Karpas-422 (cell line): ENCODE measurements at regions not wholly inside any gene's neighbourhood (a gene's known extent, or its start where the extent isn't known, plus 50 kb on each side); places are given as distances from the start of the nearest gene placed in this dataset.

ENCODE experiments used
- DNase-seq: peaks from one replicate; pipeline ENCODE4 v3.0.0-alpha.2; 2015
- H2AFZ ChIP-seq: fragments of 200-600 bp; sonication (generic); 2 replicates; pipeline ENCODE4 v1.6.1; 2014; ENCODE audit warnings: antibody characterized with exemption, low read length, mixed read lengths
- H3K27ac ChIP-seq: fragments of 200-600 bp; sonication (generic); 2 replicates; pipeline ENCODE4 v1.5.1; 2014; ENCODE audit warnings: mild to moderate bottlenecking, low read length, moderate library complexity
- H3K27me3 ChIP-seq: fragments of 200-600 bp; sonication (generic); 2 replicates; pipeline ENCODE4 v1.6.1; 2014; ENCODE audit warnings: low read length, mixed read lengths
- H3K36me3 ChIP-seq: fragments of 200-600 bp; sonication (generic); 2 replicates; pipeline ENCODE4 v1.6.1; 2014; ENCODE audit warnings: low read length, mixed read lengths; ENCODE audit not compliant: insufficient read depth
- H3K4me1 ChIP-seq: fragments of 200-600 bp; sonication (generic); 2 replicates; pipeline ENCODE4 v1.6.1; 2014; ENCODE audit warnings: mild to moderate bottlenecking, low read length, mixed read lengths
- H3K4me2 ChIP-seq: fragments of 200-600 bp; sonication (generic); 2 replicates; pipeline ENCODE4 v1.6.1; 2014; ENCODE audit warnings: low read length, low read depth, mild to moderate bottlenecking; ENCODE audit not compliant: poor library complexity, severe bottlenecking
- H3K4me3 ChIP-seq: fragments of 200-600 bp; sonication (generic); 2 replicates; pipeline ENCODE4 v1.5.1; 2014; ENCODE audit warnings: mild to moderate bottlenecking, antibody characterized with exemption, low read length, mixed read lengths
- H3K79me2 ChIP-seq: fragments of 200-600 bp; sonication (generic); 2 replicates; pipeline ENCODE4 v1.6.1; 2014; ENCODE audit warnings: mild to moderate bottlenecking, low read length, mixed read lengths
- H3K9ac ChIP-seq: fragments of 200-600 bp; sonication (generic); 2 replicates; pipeline ENCODE4 v1.6.0; 2014; ENCODE audit warnings: low read length
- H3K9me2 ChIP-seq: fragments of 200-600 bp; sonication (generic), shearing (Covaris generic); replicated peaks from 2 replicates; pipeline ENCODE4 v1.6.0; 2014; ENCODE audit warnings: mild to moderate bottlenecking, low read length, moderate library complexity; ENCODE audit not compliant: insufficient read depth
- H3K9me3 ChIP-seq: fragments of 300-700, 200-600 bp; sonication (generic); 2 replicates; pipeline ENCODE4 v1.6.1; 2014; ENCODE audit warnings: low read length, mixed read lengths
- H4K20me1 ChIP-seq: fragments of 200-600 bp; sonication (generic); 2 replicates; pipeline ENCODE4 v1.6.1; 2014; ENCODE audit warnings: mild to moderate bottlenecking, antibody characterized with exemption, low read length, low read depth; ENCODE audit not compliant: insufficient read depth

DNA sequence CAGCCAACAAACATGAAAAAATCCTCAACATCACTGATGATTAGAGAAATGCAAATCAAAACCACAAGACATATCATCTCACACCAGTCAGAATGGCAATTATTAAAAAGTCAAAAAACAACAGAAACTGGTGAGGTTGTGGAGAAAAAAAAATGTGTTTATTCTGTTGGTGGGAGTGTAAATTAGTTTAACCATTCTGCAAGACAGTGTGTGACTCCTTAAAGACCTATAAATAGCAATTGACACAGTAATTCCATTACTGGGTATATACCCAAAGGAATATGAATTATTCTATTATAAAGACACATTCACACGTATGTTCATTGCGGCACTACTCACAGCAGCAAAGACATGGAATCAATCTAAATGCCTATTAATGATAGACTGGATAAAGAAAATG is 427.3 kb upstream of the CHORDC1 start:
- no peak overlapping the region for H3K27ac ChIP-seq
- no peak overlapping the region for H3K4me3 ChIP-seq
- H3K9me3 ChIP-seq = peaks cover 68% of the 10 kb centered on the region
- H3K9ac ChIP-seq = no peak overlapping the region
- no peaks in the 10 kb centered on the region for H3K27me3 ChIP-seq
- H3K36me3 ChIP-seq = no peaks in the 10 kb centered on the region
- no peak for DNase-seq
- no peaks in the 10 kb centered on the region for H3K79me2 ChIP-seq
- no peaks in the 10 kb centered on the region for H4K20me1 ChIP-seq
- H3K9me2 ChIP-seq = no peaks in the 10 kb centered on the region
- no peak overlapping the region for H3K4me2 ChIP-seq
- H3K4me1 ChIP-seq = no peaks in the 10 kb centered on the region
- no peak overlapping the region for H2AFZ ChIP-seq

DNA sequence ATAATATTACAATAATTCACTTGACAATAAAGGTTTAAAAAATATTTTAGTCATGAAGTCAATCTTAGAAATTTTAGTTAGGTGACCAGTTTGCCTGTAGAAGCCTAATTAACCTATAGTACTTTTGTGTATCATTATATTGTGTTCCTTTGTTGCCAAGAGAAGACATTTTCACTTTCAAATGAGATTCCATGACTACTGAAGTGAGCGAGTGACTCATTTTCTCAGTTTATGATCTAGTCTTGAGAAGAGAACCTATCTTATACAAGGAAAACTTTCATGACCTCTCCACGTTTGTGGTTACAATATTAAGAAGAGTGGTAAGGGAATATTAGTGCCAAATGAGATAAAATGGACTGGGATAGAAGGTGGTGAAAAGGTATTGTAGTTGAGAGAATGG is 423.9 kb upstream of the CHORDC1 start:
- Histone ChIP-seq H3K27ac (no peak overlapping the region), H3K36me3 (no peaks in the 10 kb centered on the region), H3K9ac (no peak overlapping the region), H3K4me2 (no peak overlapping the region), H3K9me2 (no peaks in the 10 kb centered on the region), H3K9me3 (peaks cover 65% of the 10 kb centered on the region), H3K4me1 (no peaks in the 10 kb centered on the region), H4K20me1 (no peaks in the 10 kb centered on the region), H2AFZ (no peak overlapping the region), H3K27me3 (no peaks in the 10 kb centered on the region), H3K4me3 (no peak overlapping the region), H3K79me2 (no peaks in the 10 kb centered on the region)
- DNase-seq = no peak

DNA sequence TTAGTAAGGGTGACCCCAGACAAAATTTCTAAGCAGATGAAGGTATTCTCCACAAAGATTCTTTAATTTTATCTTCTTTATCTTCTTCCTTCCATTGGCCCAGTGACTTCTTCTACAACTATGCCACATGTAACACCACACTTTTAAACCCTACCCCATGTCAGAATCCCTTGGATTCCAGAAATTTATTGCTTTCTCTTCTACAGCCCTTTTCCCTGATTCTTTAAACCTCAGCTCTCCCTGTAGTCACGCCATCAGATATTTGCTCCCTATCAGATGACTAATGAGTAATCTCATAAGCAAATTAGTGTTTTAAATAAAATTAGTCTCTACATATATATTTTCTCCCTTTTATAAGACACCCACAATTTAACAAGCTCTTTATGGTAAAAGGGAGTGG is 423.4 kb upstream of the CHORDC1 start:
- no peaks in the 10 kb centered on the region for H3K9me2 ChIP-seq
- H3K4me2 ChIP-seq = no peak overlapping the region
- no peaks in the 10 kb centered on the region for H4K20me1 ChIP-seq
- no peak overlapping the region for H3K27ac ChIP-seq
- DNase-seq = no peak
- no peaks in the 10 kb centered on the region for H3K79me2 ChIP-seq
- H3K27me3 ChIP-seq = no peaks in the 10 kb centered on the region
- H2AFZ ChIP-seq = no peak overlapping the region
- H3K9me3 ChIP-seq = peaks cover 67% of the 10 kb centered on the region
- H3K4me3 ChIP-seq = no peak overlapping the region
- no peak overlapping the region for H3K9ac ChIP-seq
- H3K36me3 ChIP-seq = no peaks in the 10 kb centered on the region
- H3K4me1 ChIP-seq = no peaks in the 10 kb centered on the region

DNA sequence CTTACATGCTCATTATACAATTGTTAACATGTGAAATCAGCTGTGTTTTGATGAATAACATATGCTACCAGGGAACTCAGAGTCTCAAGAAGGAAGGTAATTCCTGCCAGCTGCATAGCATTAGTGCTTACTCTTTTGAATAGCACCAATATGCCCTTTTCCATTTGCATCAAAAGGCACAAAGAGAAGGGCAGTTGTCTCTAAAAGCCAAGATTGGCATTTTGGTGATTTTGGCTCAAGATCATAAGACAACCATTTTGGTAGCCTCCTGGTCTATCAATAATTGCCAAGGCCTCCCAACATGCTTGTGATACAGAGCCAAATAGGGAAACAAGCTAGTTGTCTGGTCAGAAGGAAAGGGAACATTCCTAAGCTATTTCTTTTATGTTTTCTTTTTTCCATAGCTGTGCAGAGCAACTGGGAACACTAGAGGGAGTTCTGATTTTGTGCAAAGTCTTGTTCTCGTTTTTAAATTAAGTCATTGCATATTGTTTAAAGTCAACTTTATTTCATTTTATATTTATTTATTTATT is 416.7 kb upstream of the CHORDC1 start:
- Histone ChIP-seq H4K20me1 (no peaks in the 10 kb centered on the region), H2AFZ (no peak overlapping the region), H3K27ac (no peak overlapping the region), H3K36me3 (no peaks in the 10 kb centered on the region), H3K9ac (no peak overlapping the region), H3K9me3 (peaks cover 55% of the 10 kb centered on the region), H3K4me2 (no peak overlapping the region), H3K27me3 (no peaks in the 10 kb centered on the region), H3K79me2 (no peaks in the 10 kb centered on the region), H3K9me2 (no peaks in the 10 kb centered on the region), H3K4me1 (no peaks in the 10 kb centered on the region), H3K4me3 (no peak overlapping the region)
- peak; percentile 46 for DNase-seq

DNA sequence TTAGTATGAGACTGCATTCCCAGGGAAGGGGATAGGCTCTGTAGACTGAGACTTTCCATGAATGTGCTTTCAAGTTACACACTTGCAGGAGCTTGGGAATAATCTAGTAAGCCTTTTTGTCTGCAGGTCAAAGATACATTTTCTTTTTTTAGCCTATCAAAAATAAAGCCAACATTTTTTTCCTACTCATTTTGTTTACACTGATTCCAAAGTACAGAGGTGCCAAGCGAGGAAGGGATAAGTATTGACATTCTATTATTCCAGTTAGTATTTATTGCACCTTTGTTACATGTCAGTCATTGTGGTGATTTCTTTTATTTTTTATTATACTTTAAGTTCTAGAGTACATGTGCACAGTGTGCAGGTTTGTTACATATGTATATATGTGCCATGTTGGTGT is 413.0 kb upstream of the CHORDC1 start:
- H3K9ac ChIP-seq = no peak overlapping the region
- DNase-seq = no peak
- H3K79me2 ChIP-seq = no peaks in the 10 kb centered on the region
- H3K9me2 ChIP-seq = no peaks in the 10 kb centered on the region
- H3K4me3 ChIP-seq = no peak overlapping the region
- H3K9me3 ChIP-seq = peaks cover 51% of the 10 kb centered on the region
- H3K36me3 ChIP-seq = no peaks in the 10 kb centered on the region
- H3K27me3 ChIP-seq = no peaks in the 10 kb centered on the region
- H3K27ac ChIP-seq = no peak overlapping the region
- H3K4me1 ChIP-seq = no peaks in the 10 kb centered on the region
- no peak overlapping the region for H3K4me2 ChIP-seq
- no peak overlapping the region for H2AFZ ChIP-seq
- no peaks in the 10 kb centered on the region for H4K20me1 ChIP-seq

DNA sequence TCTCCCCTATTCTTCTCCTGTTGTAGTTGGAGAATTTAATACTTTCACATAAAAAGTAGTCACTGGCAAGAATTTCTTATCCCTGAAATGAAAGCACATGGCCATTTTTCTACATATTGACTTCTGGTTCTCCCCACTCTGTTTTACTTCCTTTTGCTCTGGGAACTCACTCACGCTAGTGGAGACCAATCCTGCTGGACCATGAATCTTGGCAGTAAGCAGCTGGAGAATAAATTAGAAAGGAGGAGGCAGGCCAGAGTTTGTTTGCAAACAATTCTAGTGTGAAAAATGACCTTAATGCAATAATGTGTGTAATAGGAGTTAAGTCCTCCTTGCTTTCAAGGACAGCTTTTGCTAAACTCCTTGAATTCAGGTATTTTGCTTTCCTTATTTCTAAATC is 412.3 kb upstream of the CHORDC1 start:
- H2AFZ ChIP-seq = no peak overlapping the region
- H3K9ac ChIP-seq = no peak overlapping the region
- no peaks in the 10 kb centered on the region for H4K20me1 ChIP-seq
- no peaks in the 10 kb centered on the region for H3K9me2 ChIP-seq
- H3K79me2 ChIP-seq = no peaks in the 10 kb centered on the region
- H3K36me3 ChIP-seq = no peaks in the 10 kb centered on the region
- H3K4me3 ChIP-seq = 0 out of 2 replicates have a peak overlapping the region, but pooled peaks have one; percentile 8
- H3K9me3 ChIP-seq = peaks cover 48% of the 10 kb centered on the region
- H3K27ac ChIP-seq = no peak overlapping the region
- no peak for DNase-seq
- no peak overlapping the region for H3K4me2 ChIP-seq
- no peaks in the 10 kb centered on the region for H3K27me3 ChIP-seq
- no peaks in the 10 kb centered on the region for H3K4me1 ChIP-seq

DNA sequence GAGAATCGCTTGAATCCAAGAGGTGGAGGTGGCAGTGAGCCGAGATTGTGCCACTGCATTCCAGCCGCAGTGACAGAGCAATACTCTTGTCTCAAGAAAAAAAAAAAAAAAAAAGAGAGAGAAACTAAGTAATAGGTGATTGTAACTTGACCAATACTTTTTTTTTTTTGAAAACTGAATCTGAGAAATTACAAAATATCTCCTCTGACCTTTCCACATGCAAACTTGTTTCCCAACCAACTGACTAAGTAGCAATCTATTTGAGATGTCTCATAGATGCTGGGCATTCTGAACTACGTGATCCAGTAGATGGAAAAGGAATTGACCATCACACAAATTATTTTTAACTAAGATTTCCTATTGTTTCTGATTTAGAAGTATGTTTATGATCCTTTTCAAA is 407.3 kb upstream of the CHORDC1 start:
- no peaks in the 10 kb centered on the region for H3K9me2 ChIP-seq
- no peaks in the 10 kb centered on the region for H3K27me3 ChIP-seq
- no peak overlapping the region for H3K4me2 ChIP-seq
- H3K27ac ChIP-seq = no peak overlapping the region
- no peak overlapping the region for H2AFZ ChIP-seq
- no peaks in the 10 kb centered on the region for H3K79me2 ChIP-seq
- H3K9me3 ChIP-seq = peaks cover 35% of the 10 kb centered on the region
- no peaks in the 10 kb centered on the region for H3K4me1 ChIP-seq
- no peaks in the 10 kb centered on the region for H3K36me3 ChIP-seq
- H3K9ac ChIP-seq = no peak overlapping the region
- no peak overlapping the region for H3K4me3 ChIP-seq
- DNase-seq = no peak
- no peaks in the 10 kb centered on the region for H4K20me1 ChIP-seq

DNA sequence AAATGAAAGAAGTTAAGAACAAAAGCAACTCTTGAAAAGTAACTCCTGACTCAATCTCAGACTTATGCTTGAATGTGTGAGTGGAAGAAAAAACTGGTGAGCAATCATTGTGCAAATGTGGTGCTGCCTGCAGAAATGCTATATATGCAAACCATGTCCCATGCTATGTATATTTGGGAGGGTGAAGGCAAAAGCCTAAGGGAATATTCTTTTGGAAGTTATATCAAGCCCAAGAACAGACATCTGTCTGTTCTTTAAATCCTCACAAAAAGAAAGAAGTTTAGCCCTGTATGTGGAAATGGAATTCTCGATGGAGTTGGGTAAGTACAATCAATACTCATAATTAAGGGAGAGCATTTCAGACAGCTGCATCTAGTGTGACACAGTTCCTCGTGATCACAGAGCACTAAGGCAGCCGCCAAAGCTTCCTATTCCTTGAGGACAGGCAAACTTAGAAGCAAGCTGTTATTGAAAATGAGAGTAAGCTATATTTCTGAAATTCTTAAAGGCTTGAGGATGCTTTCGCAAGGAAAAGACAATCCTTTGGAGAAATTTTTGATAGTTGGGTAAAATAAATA is 406.5 kb upstream of the CHORDC1 start:
- H3K36me3 ChIP-seq = no peaks in the 10 kb centered on the region
- no peak for DNase-seq
- no peaks in the 10 kb centered on the region for H3K79me2 ChIP-seq
- H3K9me3 ChIP-seq = peaks cover 30% of the 10 kb centered on the region
- H3K4me1 ChIP-seq = no peaks in the 10 kb centered on the region
- no peak overlapping the region for H3K27ac ChIP-seq
- no peak overlapping the region for H3K4me3 ChIP-seq
- H2AFZ ChIP-seq = no peak overlapping the region
- H3K9ac ChIP-seq = no peak overlapping the region
- H3K9me2 ChIP-seq = no peaks in the 10 kb centered on the region
- H3K27me3 ChIP-seq = no peaks in the 10 kb centered on the region
- no peaks in the 10 kb centered on the region for H4K20me1 ChIP-seq
- H3K4me2 ChIP-seq = no peak overlapping the region
